Mammary epithelial cell (primary cell): ENCODE measurements at regions not wholly inside any gene's neighbourhood (a gene's known extent, or its start where the extent isn't known, plus 50 kb on each side); places are given as distances from the start of the nearest gene placed in this dataset.

Experiments used
- CTCF ChIP-seq, 2 donors: IDR thresholded peaks in 1 of 2; conservative IDR thresholded peaks in 1 of 2; 2 replicates each; pipeline ENCODE4 v1.5.1; 2011 to 2012; ENCODE audit warnings: inconsistent platforms in 2 of 2, low read length in 2 of 2, mild to moderate bottlenecking in 2 of 2, control low read depth in 1 of 2, low read depth in 1 of 2; ENCODE audit not compliant: insufficient read depth in 1 of 2; ENCODE audit errors: extremely low read depth in 1 of 2
- EZH2 ChIP-seq: IDR thresholded peaks from 2 replicates; pipeline ENCODE4 v1.6.1; 2012; ENCODE audit warnings: low read length, inconsistent platforms, borderline replicate concordance

GRCh38 chr3:187972454-187972853, 181.5 kb upstream of the LPP start:
- TF ChIP-seq CTCF (conservative IDR thresholded peaks at IDR 0.05 in 1 of 2, IDR thresholded peaks at IDR 0.05 in 1 of 2; ENCODE audit: extremely low read depth in 1 of 2, insufficient read depth in 1 of 2, low read depth in 1 of 2, low read length in 2 of 2) = no peak
- TF ChIP-seq EZH2 = no peak
